Hepatocyte (in vitro differentiated cells): ENCODE measurements at regions not wholly inside any gene's neighbourhood (a gene's known extent, or its start where the extent isn't known, plus 50 kb on each side); places are given as distances from the start of the nearest gene placed in this dataset.
"Not testable (repeated sequence)": the region's sequence is repeated elsewhere in the genome, so short reads cannot be mapped to it uniquely, and the experiment has no call there.

Experiments used
- DNase-seq: peaks from one replicate; pipeline ENCODE4 v3.0.0-alpha.2; 2016; ENCODE audit warnings: low spot score
- H2AFZ ChIP-seq: fragments of 200-600 bp; sonication (generic); 2 replicates; pipeline ENCODE4 v1.6.0; 2016; ENCODE audit warnings: antibody characterized with exemption, mild to moderate bottlenecking
- H3K27ac ChIP-seq: fragments of 200-600 bp; sonication (generic); 2 replicates; pipeline ENCODE4 v1.5.1; 2016; ENCODE audit warnings: mild to moderate bottlenecking
- H3K27me3 ChIP-seq: fragments of 200-600 bp; sonication (generic); 2 replicates; pipeline ENCODE4 v1.6.1; 2016
- H3K36me3 ChIP-seq: fragments of 200-600 bp; sonication (generic); replicated peaks from 2 replicates; pipeline ENCODE4 v1.5.1; 2016; ENCODE audit warnings: low read depth; ENCODE audit not compliant: insufficient read depth
- H3K4me1 ChIP-seq: fragments of 200-600 bp; sonication (generic); 2 replicates; pipeline ENCODE4 v1.5.1; 2016; ENCODE audit warnings: mild to moderate bottlenecking, moderate library complexity; ENCODE audit not compliant: insufficient read depth
- H3K4me2 ChIP-seq: fragments of 200-600 bp; sonication (generic); 2 replicates; pipeline ENCODE4 v1.6.0; 2016
- H3K4me3 ChIP-seq: fragments of 200-600 bp; sonication (generic); 2 replicates; pipeline ENCODE4 v1.5.1; 2016; ENCODE audit warnings: mild to moderate bottlenecking
- H3K79me2 ChIP-seq: fragments of 200-600 bp; sonication (generic); 2 replicates; pipeline ENCODE4 v1.6.0; 2017; ENCODE audit warnings: mild to moderate bottlenecking
- H3K9me2 ChIP-seq: fragments of 200-600 bp; sonication (generic); replicated peaks from 2 replicates; pipeline ENCODE4 v1.6.0; 2017; ENCODE audit warnings: mild to moderate bottlenecking; ENCODE audit not compliant: insufficient read depth
- H3K9me3 ChIP-seq: fragments of 200-600 bp; sonication (generic); 2 replicates; pipeline ENCODE4 v1.5.1; 2016; ENCODE audit warnings: low read depth, mild to moderate bottlenecking
- H4K20me1 ChIP-seq: fragments of 200-600 bp; sonication (generic); 2 replicates; pipeline ENCODE4 v1.6.0; 2016; ENCODE audit warnings: mild to moderate bottlenecking; ENCODE audit not compliant: insufficient read depth, poor library complexity, severe bottlenecking
- EZH2 ChIP-seq: fragments of 200-600 bp; sonication (generic); IDR thresholded peaks from 2 replicates; pipeline ENCODE4 v1.6.1; 2016; ENCODE audit warnings: antibody characterized with exemption, mild to moderate bottlenecking, borderline replicate concordance
- EZH2phosphoT487 ChIP-seq: fragments of 200-600 bp; sonication (generic); IDR thresholded peaks from one replicate; pipeline ENCODE4 v1.6.1; 2018; ENCODE audit warnings: antibody characterized with exemption, mild to moderate bottlenecking, low read depth, moderate library complexity; ENCODE audit not compliant: unreplicated experiment, severe bottlenecking
- WGBS: methylation state at CpG from one replicate; pipeline ENCODE4 v1.1.6; 2016; ENCODE audit warnings: low lambda C conversion rate; ENCODE audit errors: missing lambda C conversion rate; 5-methylcytosine and 5-hydroxymethylcytosine counted together
- TF ChIP-seq, protein P1 (sequence below): fragments of 200-600 bp; sonication (generic); IDR thresholded peaks from 2 replicates; pipeline ENCODE4 v1.5.1; 2016; ENCODE audit warnings: antibody characterized with exemption, mild to moderate bottlenecking; ENCODE audit not compliant: poor library complexity

- Histone ChIP-seq H2AFZ (no peak overlapping the region), H4K20me1 (no peaks in the 10 kb centered on the region), H3K36me3 (no peaks in the 10 kb centered on the region), H3K27ac (no peak overlapping the region), H3K4me3 (no peak overlapping the region), H3K79me2 (peaks cover 12% of the 10 kb centered on the region), H3K4me1 (no peaks in the 10 kb centered on the region), H3K27me3 (no peaks in the 10 kb centered on the region), H3K9me3 (no peaks in the 10 kb centered on the region), H3K4me2 (no peak overlapping the region), H3K9me2 (no peaks in the 10 kb centered on the region)
- WGBS, result 94% methylated on average over 3 of the region's 3 CpGs
- DNase-seq, result no peak
- no peak for TF ChIP-seq EZH2
- no peak for TF ChIP-seq EZH2phosphoT487
- TF ChIP-seq, protein P1, sequence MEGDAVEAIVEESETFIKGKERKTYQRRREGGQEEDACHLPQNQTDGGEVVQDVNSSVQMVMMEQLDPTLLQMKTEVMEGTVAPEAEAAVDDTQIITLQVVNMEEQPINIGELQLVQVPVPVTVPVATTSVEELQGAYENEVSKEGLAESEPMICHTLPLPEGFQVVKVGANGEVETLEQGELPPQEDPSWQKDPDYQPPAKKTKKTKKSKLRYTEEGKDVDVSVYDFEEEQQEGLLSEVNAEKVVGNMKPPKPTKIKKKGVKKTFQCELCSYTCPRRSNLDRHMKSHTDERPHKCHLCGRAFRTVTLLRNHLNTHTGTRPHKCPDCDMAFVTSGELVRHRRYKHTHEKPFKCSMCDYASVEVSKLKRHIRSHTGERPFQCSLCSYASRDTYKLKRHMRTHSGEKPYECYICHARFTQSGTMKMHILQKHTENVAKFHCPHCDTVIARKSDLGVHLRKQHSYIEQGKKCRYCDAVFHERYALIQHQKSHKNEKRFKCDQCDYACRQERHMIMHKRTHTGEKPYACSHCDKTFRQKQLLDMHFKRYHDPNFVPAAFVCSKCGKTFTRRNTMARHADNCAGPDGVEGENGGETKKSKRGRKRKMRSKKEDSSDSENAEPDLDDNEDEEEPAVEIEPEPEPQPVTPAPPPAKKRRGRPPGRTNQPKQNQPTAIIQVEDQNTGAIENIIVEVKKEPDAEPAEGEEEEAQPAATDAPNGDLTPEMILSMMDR, result no peak
Observed at GRCh38 chr21:14054682-14055081, 156.1 kb downstream of the LIPI start.

- 91% methylated on average over 1 of the region's 1 CpG for WGBS
- H3K27ac ChIP-seq, result no peak overlapping the region
- no peaks in the 10 kb centered on the region for H4K20me1 ChIP-seq
- no peaks in the 10 kb centered on the region for H3K27me3 ChIP-seq
- H3K4me1 ChIP-seq, result no peaks in the 10 kb centered on the region
- no peak for DNase-seq
- H3K9me2 ChIP-seq, result no peaks in the 10 kb centered on the region
- no peak overlapping the region for H2AFZ ChIP-seq
- no peak overlapping the region for H3K4me2 ChIP-seq
- no peaks in the 10 kb centered on the region for H3K9me3 ChIP-seq
- peaks cover 11% of the 10 kb centered on the region for H3K79me2 ChIP-seq
- TF ChIP-seq EZH2 (no peak), EZH2phosphoT487 (no peak)
- TF ChIP-seq, protein P1, result no peak
- no peak overlapping the region for H3K4me3 ChIP-seq
- H3K36me3 ChIP-seq, result no peaks in the 10 kb centered on the region
Observed at GRCh38 chr21:14050121-14050520, 160.6 kb downstream of the LIPI start.

GRCh38 chr21:14046401-14046800, 164.4 kb downstream of the LIPI start:
- TF ChIP-seq EZH2phosphoT487, result no peak
- TF ChIP-seq, protein P1, result no peak
- no peak for TF ChIP-seq EZH2
- Histone ChIP-seq H3K9me3 (no peaks in the 10 kb centered on the region), H3K36me3 (no peaks in the 10 kb centered on the region), H3K79me2 (no peaks in the 10 kb centered on the region), H3K4me1 (no peaks in the 10 kb centered on the region), H4K20me1 (no peaks in the 10 kb centered on the region), H3K4me3 (no peak overlapping the region), H3K27ac (no peak overlapping the region), H3K4me2 (no peak overlapping the region), H3K27me3 (no peaks in the 10 kb centered on the region), H2AFZ (no peak overlapping the region), H3K9me2 (no peaks in the 10 kb centered on the region)
- no peak for DNase-seq

DNA sequence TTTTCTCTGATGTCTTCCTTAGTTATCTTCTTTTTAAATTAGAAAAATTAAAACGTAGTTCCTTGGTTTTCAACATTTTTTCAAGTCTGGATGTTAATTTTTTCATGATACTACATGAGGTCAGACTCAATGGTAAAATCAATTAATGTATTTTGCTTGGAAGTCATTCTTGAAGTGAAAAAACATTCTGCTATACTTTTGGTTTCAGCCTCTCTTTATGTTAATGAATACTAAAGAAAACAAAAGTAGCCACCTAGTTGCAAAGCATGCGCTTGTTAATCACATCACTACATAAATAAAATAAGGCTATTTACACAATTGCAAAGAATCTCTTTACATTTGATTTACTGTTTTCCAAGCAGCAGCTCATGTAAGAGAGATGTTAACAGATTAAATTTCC, 170.4 kb downstream of the LIPI start:
- H3K36me3 ChIP-seq, result no peaks in the 10 kb centered on the region
- no peak overlapping the region for H3K4me3 ChIP-seq
- WGBS, result 84% methylated on average over 2 of the region's 2 CpGs
- H3K27ac ChIP-seq, result no peak overlapping the region
- no peak overlapping the region for H3K4me2 ChIP-seq
- H3K9me3 ChIP-seq, result no peaks in the 10 kb centered on the region
- no peak overlapping the region for H2AFZ ChIP-seq
- no peak for TF ChIP-seq EZH2phosphoT487
- TF ChIP-seq, protein P1, result no peak
- TF ChIP-seq EZH2, result no peak
- H3K4me1 ChIP-seq, result no peaks in the 10 kb centered on the region
- peaks cover 15% of the 10 kb centered on the region for H3K79me2 ChIP-seq
- no peak for DNase-seq
- no peaks in the 10 kb centered on the region for H4K20me1 ChIP-seq
- no peaks in the 10 kb centered on the region for H3K9me2 ChIP-seq
- no peaks in the 10 kb centered on the region for H3K27me3 ChIP-seq

- not testable (repeated sequence) for H3K79me2 ChIP-seq, H2AFZ ChIP-seq, H3K4me3 ChIP-seq, DNase-seq, H3K27me3 ChIP-seq, H3K4me1 ChIP-seq, H3K36me3 ChIP-seq, H3K9me2 ChIP-seq, H3K27ac ChIP-seq, H4K20me1 ChIP-seq, H3K9me3 ChIP-seq
- peak overlapping the region; percentile 86 for H3K4me2 ChIP-seq
- 26% methylated on average over 2 of the region's 2 CpGs for WGBS
Observed at GRCh38 chr21:14028619-14029018, 182.1 kb downstream of the LIPI start.
